ENCODE measurements at regions not wholly inside any gene's neighbourhood (a gene's known extent, or its start where the extent isn't known, plus 50 kb on each side); places are given as distances from the start of the nearest gene placed in this dataset.
A peak's percentile ranks its signal among the peaks of the same experiment; 100 is the strongest.

- no peak for TF ChIP-seq FOXM1 (IDR thresholded peaks at IDR 0.05; ENCODE audit: borderline replicate concordance)
- no peak for TF ChIP-seq BHLHE40 (IDR thresholded peaks at IDR 0.05; ENCODE audit: borderline replicate concordance)
- no peak for TF ChIP-seq TARDBP (IDR thresholded peaks at IDR 0.05)
- no peak for TF ChIP-seq SUZ12 (IDR thresholded peaks at IDR 0.05)
- TF ChIP-seq FOXA1 (IDR thresholded peaks at IDR 0.05): no peak
- TF ChIP-seq L3MBTL2 (conservative IDR thresholded peaks at IDR 0.05): no peak
- 0 out of 2 replicates have a peak, but pooled peaks have one; percentile 3 for TF ChIP-seq PKNOX1 (IDR thresholded peaks at IDR 0.05)
- no peak for TF ChIP-seq ZNF384 (IDR thresholded peaks at IDR 0.05)
- no peak for TF ChIP-seq SP1 (IDR thresholded peaks at IDR 0.05)
- no peak for TF ChIP-seq NFRKB (IDR thresholded peaks at IDR 0.05)
- no peak for TF ChIP-seq CTBP1 (IDR thresholded peaks at IDR 0.05; ENCODE audit: borderline replicate concordance)
- TF ChIP-seq ELF4 (IDR thresholded peaks at IDR 0.05): no peak
- no peak for TF ChIP-seq ARNT (IDR thresholded peaks at IDR 0.05)
- no peak for TF ChIP-seq LEF1 (IDR thresholded peaks at IDR 0.05; ENCODE audit: borderline replicate concordance)
Observed at GRCh38 chr6:84428300-84428907, 201.0 kb upstream of the CEP162 start.

Measured in HEK293T (cell line).